Colon (tissue), 2 donors: ENCODE measurements at regions not wholly inside any gene's neighbourhood (a gene's known extent, or its start where the extent isn't known, plus 50 kb on each side); places are given as distances from the start of the nearest gene placed in this dataset.

Experiments
- FAIRE-seq: peaks from 2 replicates; lab custom pipeline; 2012; peaks lifted over from hg19 to GRCh38; lab: Jason Lieb, UNC
- donor health status: control.
- donor health status: control.

GRCh38 chr1:184279911-184280458, 106.8 kb upstream of the C1orf21 start:
- no peak for FAIRE-seq

GRCh38 chr1:184283999-184284398, 102.8 kb upstream of the C1orf21 start:
- FAIRE-seq: no peak

GRCh38 chr1:184284900-184285299, 101.9 kb upstream of the C1orf21 start:
- no peak for FAIRE-seq

GRCh38 chr1:184285401-184286087, 101.3 kb upstream of the C1orf21 start:
- FAIRE-seq: no peak

- no peak for FAIRE-seq
Observed at GRCh38 chr1:184287001-184287400, 99.8 kb upstream of the C1orf21 start.

- no peak for FAIRE-seq
Observed at GRCh38 chr1:184289825-184290550, 96.8 kb upstream of the C1orf21 start.

- FAIRE-seq: no peak
Observed at GRCh38 chr1:184291701-184292100, 95.1 kb upstream of the C1orf21 start.

- no peak for FAIRE-seq
Observed at GRCh38 chr1:184292101-184292500, 94.7 kb upstream of the C1orf21 start.

GRCh38 chr1:184294101-184294500, 92.7 kb upstream of the C1orf21 start:
- FAIRE-seq: no peak

- FAIRE-seq: no peak
Observed at GRCh38 chr1:184296466-184297243, 90.2 kb upstream of the C1orf21 start.

- FAIRE-seq: no peak
Observed at GRCh38 chr1:184297244-184297750, 89.5 kb upstream of the C1orf21 start.

- FAIRE-seq: no peak
Observed at GRCh38 chr1:184298440-184299405, 88.1 kb upstream of the C1orf21 start.

- FAIRE-seq: no peak
Observed at GRCh38 chr1:184299406-184299790, 87.4 kb upstream of the C1orf21 start.

- no peak for FAIRE-seq
Observed at GRCh38 chr1:184299796-184300195, 87.0 kb upstream of the C1orf21 start.

GRCh38 chr1:184300446-184300845, 86.4 kb upstream of the C1orf21 start:
- FAIRE-seq: no peak

GRCh38 chr1:184301227-184301626, 85.6 kb upstream of the C1orf21 start:
- FAIRE-seq: no peak

- FAIRE-seq: no peak
Observed at GRCh38 chr1:184302346-184302745, 84.5 kb upstream of the C1orf21 start.

- FAIRE-seq: no peak
Observed at GRCh38 chr1:184310157-184310819, 76.5 kb upstream of the C1orf21 start.

GRCh38 chr1:184311580-184311979, 75.2 kb upstream of the C1orf21 start:
- no peak for FAIRE-seq

- no peak for FAIRE-seq
Observed at GRCh38 chr1:184315254-184315653, 71.6 kb upstream of the C1orf21 start.

GRCh38 chr1:184319879-184320278, 67.0 kb upstream of the C1orf21 start:
- no peak for FAIRE-seq
